Stimulated activated CD4-positive, alpha-beta T cell treated with anti-CD3 and anti-CD28 coated beads, Interleukin-4, amount 100 ng/mL, for 4 hours (primary cell): ENCODE measurements at regions not wholly inside any gene's neighbourhood (a gene's known extent, or its start where the extent isn't known, plus 50 kb on each side); places are given as distances from the start of the nearest gene placed in this dataset.

Source experiments
- DNase-seq, 2 experiments: peaks; one replicate each; pipeline ENCODE4 v3.0.0-alpha.2; 2020

DNA sequence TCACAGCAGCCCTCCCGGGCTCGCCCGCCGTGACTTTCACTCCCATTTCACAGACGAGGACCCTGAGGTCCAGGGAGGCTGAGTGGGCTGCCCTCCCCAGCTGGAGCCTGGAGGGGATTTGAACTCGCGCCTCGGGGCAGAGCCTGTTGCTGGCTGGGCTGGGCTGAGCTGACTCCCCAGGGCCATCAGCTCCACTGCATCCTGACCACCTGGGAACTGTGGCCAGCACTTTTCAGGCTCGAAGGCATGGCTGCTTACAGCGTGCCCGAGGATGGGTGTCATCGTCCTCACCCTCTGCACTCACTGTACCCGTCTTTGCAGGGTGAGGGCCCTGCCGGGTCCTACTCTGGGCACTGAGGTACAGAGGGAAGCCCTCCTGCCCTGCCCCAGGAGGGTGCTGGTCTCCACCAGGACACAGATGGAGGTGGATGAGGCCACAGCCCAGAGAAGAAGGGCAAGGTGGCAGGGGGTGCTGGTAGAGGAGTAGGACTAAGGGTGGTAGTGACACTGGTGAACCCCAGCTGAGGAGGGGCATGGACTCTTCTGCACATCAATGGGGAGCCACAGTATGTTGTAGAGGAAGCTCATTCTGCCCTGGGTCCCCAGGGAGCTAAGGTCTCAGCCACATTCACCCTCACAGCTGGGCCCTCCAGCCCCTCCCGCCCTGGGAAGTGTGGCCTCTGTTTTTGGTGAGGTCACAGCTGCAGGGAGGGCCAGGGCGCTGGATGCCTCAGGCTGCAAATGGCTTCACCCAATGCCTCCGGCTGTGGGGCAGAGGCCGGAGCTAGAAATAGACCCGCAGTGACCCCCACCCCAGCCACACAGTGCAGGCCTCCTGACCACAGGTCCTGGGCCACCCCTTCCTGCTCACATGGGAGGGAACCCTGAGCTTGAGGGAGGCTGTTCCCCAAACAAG is 365.1 kb upstream of the SFSWAP start:
- no peak for DNase-seq

DNA sequence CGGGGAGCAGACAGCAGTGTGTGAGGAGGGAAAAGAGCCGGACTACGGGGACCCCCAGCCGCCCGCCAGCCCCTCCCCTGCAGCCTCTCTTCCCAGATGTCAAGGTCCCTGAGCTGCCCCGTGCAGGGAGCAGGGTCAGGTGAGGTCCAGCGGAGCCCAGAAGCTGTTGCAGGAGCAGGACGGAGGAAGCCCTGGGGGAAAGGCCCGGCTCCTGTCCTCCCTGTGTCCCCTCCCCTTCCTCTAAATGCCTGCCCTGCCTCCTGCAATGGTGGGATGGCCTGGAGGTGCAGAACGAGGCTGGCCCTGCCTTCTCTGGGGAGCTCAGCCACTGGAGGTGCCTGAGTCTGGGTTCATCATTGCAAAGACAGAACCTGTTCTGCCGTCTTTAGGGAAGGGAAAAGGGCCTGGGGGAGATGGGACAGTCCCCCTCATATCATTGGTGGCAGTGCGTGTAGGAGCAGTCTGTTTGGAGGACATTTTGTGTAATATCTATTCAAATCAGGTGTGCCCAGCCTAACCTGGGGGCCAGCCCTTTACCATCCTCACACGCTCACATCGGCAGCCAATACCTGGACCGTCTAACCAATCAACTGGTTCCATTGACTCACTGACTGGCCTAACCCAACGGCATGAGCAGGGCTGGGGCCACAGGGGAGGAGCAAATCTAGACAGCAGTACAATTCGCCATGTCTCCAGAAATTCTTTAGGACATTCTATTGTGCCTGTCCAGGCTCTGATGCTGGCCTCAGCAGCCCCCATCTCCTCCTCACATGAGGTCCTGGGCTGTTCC is 364.1 kb upstream of the SFSWAP start:
- no peak for DNase-seq

DNA sequence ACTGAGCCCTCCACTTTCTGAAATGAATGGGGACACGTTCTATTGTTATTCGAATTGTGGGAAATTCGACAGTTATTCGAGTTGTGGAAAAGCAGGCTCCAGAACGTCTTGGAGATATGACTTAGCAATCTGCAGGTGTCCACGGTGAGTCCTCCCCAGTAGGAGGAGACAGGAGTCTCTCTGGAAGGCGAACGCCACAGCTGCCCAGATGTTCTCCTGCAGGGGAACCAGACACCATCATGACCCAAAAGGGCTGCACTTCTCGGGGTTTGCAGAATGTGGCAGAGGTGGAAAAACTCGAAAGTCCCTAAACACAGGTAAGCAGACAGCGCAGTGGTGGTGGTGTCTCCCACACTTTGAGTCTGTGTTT is 363.6 kb upstream of the SFSWAP start:
- no peak for DNase-seq

DNA sequence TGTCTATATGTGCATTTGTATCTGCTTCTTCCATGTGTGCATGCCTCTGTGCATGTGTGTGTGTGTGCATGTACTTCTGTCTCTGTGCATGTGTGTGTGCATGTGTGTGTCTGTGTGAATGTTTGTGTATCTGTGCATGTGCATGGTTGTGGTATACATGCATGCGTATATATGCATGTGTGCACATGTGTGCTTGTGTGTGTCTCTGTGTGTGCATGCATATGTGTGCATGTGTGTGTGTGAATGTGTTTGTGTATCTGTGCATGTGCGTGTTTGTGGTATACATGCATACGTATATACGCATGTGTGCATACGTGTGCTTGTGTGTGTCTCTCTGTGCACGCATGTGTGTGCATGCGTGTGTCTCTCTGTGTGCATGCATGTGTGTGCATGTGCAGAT is 363.2 kb upstream of the SFSWAP start:
- no peak for DNase-seq

DNA sequence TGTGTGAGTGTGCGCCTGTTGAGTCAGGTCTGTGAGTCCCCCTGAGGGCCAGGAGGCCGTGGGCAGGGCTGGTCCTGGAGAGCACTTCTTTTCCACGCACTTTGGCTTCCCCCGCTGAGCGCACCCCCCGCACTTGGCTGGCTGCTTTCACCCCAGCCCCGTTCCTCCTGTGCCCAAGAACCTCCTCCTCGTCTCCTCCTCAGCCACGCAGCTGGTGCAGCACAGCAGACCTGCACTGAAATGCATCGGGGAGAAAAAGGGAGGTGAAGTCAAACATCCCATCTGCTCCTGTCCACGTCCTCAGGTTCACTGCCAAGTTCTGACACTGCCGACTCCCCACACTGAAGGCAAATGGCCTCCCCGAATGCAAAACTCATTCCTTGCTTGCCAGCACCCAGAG is 362.7 kb upstream of the SFSWAP start:
- no peak for DNase-seq

DNA sequence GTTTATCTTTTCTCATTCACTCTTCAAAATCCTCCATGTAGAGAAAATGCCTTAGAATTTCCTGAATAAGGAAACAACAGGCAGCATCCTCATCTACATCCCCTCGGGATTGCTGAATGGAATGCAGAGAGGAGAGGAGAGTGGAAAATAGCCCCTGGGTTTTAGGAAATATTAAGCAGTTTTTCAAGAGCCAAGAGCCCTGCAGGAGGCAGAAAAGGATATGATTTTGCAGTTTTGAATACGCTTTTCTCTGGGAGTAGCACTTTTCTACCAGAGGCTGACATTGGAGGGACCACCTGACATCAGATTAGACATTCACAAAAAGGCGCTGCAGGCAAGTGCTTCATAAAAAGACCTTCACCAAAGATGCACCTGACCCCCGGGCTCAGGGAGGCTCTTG is 362.2 kb upstream of the SFSWAP start:
- DNase-seq = no peak

DNA sequence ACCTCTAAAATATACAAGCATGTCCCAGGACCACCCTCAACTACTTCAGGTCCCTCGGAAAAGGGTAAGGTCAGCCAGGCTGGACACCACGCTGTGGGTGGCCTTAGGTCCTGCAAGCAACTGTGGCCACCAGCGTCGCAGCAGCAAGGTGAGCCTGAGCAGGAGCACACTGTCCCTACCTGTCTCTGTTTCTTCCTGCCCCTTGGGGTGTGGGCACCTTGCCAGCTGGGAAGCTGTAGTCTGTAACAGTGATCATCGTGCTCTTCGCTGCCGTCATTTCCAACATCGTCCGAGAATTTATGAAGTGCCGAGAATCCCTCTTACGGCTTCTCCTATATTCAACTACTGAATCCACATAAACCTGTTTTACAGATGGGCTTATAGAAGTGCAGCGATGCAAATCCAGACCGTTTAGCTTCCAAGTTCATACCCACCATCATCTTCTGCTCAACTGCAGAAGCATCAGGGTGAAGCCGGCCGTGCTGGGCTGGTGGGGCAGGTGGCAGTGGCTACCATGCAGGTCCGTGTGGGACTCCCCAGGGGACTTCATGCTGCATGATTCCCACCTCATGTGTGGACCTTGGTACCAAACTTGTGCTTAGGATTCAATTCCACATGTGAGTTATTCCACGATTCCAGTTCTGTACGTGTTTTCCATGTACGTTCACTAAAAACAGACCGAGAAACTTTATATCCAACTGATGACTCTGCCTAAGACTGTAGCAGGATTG is 361.3 kb upstream of the SFSWAP start:
- DNase-seq = no peak

DNA sequence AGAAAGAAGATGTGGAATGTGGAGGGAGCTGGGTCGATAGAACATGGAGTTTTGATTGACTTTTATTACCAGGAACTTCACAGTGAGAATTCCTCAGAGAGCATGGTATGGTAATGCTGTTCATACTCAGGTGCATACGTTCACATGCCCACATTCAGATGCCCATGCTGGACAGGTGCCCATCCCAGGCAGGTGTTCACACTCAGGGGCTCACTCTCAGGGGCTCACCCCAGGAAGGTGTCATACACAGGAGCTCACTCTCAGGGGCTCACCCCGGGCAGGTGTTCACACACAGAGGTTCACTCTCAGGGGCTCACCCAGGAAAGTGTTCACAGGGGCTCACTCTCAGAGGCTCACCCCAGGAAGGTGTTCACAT is 360.0 kb upstream of the SFSWAP start:
- DNase-seq = no peak

DNA sequence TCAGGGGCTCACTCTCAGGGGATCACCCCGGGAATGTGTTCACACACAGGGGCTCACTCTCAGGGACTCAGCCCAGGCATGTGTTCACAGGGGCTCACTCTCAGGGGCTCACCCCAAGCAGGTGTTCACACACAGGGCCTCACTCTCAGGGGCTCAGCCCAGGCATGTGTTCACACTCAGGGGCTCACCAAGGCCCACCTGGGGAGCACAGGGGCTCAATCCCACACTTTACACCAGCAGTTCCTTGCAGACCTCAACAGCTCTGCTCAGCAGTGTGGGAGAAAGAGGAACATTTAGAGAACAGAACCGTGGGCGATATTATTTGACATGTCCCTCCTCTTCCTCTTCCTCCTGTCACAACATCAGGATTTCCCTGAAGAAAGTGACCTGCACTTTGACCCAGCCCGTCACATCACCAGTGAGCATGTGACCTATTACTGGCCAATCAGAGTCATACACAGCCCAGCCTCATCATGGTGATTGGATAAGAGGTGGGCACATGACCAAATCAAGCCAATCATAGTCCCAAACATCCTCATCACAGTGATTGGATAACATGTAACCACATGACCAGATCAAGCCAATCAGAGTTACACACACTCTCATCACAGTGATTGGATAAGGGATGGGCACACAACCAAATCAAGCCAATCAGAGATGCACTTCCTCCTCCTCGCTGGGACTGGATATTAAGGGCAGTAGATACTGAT is 359.4 kb upstream of the SFSWAP start:
- no peak for DNase-seq

DNA sequence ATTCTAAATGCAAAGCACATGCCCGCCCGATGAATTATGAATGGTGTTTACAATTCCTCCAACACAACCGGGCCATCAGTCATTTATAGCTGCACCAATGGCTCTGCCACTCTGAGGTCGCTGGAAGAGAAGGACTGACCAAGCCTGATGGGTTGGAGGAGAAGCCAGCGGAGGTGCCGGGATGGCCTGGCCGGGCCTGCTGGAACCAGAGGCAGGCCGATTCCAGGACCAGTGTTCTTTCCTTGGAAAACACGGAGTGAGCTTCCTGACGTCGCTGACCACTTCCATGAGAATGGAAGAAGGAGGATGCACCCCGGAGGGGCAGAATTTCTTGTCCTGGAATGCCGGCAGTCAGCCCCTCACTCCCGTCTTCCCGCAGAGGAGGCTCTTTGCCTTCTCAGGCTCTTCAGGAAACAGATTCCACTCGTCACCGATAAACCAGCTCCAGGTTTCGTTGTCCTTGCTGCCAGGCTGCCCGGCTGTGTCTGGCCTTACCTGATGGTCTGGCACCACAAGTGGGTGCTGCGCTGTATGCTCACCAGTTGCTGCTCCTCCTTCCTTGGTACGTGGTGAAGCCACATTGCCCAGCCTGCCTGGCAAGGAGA is 358.5 kb upstream of the SFSWAP start:
- DNase-seq = no peak

DNA sequence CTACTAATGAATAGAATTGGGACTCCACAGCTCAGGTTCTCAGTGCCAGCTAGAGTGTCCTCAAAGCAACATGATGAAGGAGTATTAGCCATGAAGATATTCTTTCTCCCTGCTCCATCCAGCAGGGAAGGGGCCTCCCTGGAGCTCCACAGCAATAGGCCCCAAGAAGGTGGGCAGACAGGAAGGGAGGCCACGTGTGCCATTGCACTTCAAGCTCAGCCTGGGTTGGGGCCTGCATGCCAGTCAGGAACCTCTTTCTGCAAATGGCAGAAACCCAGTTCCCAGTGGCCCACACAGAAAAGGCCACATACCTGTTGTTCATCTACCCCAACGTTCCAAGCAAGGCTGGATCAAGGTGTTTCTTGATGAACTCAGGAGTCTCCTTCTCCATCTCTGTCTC is 357.5 kb upstream of the SFSWAP start:
- no peak for DNase-seq

DNA sequence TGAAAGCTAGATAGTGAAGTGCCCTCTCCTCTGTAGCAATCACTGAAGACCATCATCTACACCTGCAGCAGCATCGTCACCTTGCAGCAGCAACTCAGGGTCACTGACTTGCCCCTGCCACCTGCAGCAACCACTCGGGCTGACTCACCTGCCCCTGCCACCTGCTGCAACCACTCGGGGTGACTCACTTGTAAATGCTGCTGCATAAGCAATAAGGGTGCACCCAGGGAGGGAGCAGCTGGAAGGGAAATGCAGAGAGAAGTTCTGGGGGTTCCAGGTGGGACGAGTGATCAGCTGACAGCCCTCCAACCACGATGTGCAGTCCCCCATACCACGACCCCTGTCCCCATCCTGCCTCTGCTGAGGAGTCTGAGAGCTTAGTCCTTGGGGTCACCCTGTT is 357.1 kb upstream of the SFSWAP start:
- no peak for DNase-seq

DNA sequence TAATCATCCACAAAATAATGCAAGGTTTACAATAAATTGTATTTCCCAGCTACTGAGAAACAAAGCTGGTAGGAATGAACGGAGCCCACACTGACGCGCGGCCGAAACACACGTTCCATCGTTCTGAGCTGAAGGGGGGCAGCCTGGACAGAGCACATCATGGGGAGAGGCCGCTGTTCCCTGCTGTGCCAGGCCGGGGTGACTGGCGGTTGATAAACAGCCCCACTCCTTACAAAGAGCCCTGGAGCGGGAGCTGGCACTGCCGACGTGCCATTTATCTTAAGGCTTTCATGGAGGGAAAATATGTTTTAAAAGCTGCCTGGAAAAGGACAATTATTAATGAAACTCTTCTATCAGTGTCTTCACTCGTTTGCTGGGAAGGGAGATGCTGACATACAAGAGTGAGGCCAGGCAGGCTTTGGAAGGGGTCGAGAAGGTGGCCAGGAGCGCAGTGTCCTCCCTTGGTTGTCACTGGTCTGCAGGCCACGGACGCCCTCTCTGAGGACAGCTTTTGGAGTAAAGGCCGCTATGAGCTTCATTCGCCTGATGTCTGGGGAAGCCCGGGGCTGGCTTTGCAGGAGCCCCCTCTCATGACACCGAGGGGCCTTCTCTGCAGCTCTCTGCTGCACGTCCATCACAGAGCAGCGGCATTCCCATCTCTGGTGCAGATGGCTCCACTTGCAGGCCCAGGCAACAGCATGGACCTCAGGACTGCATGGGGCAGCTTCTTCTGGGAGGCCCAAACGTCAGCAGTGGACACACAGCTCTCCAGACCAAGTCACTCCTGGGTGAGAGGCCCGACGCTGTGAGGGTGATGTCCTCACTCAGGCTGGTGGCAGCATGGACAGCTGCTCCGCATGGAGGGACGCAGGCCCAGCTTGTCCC is 355.3 kb upstream of the SFSWAP start:
- no peak for DNase-seq

DNA sequence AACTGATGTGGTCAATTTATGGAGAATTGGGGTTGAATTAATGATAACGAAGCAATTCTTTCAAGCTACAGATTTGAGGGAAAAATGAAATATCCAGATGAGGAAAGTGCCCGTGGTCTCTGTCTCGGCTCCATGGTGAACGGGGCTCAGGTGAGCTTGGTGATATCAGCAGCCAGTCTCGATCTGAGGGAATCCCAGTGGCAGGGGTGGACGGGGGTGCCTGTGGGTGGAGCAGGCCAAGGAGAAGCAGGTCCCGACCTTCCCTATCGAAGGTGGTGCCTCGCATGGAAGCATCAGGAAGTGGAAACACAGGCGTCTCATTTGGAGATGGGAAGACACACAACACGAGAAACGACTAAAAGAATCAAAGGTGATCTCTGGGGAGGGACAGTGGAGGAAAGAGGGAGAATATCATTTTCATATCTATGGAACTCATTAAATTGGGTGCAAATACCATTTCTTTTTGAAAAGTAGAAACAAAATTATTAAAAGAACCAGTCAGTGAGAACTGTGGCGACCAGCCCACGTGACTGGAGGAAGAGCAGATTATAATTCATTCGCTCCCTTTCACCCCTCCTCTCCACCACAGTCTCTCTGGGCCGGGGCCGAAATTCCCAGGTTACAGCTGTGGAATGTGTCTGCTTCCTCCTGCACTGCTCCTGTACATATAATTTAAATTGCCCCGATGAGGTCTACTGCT is 354.3 kb upstream of the SFSWAP start:
- no peak for DNase-seq

DNA sequence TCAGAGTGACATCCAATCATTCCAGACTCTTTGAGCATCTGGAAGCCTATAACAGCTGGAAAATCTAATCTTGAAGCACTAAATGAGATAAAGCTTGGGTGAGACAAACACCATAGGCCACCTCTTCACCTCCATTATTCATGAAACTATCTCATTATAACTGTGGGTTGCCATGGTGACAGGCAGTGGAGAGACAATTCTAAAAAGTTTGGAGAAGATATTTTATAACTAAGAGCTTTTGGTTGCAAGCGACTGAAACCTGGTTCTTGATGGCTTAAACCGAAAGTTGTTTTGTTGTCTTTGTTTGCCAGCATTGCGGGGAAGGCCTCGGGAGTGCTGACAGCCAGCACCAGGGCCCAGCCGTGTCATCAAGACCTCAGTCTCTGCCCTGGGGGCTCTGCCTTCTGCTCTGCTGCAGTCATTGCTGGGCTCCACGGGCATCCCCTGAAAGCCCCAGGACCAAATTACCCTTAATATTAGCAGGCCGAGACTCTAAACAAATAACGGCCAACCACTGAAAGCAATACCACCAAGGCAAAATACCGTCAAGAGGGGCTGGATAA is 353.6 kb upstream of the SFSWAP start:
- no peak for DNase-seq

DNA sequence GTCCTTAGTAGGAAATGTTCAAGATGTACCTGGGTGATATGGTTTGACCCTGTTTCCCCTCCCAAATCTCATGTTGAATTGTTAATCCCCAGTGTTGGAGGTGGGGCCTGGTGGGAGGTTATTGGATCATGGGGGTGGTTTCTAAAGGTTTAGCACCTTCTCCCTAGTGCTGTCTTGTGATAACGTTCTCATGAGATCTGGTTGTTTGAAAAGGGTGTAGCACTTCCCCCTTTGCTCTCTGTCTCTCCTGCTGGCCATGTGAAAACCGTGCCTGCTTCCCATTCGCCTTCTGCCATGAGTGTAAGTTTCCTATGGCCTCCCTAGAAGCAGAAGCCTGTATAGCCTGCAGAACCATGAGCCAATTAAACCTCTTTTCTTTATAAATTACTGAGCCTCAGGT is 353.0 kb upstream of the SFSWAP start:
- no peak for DNase-seq

DNA sequence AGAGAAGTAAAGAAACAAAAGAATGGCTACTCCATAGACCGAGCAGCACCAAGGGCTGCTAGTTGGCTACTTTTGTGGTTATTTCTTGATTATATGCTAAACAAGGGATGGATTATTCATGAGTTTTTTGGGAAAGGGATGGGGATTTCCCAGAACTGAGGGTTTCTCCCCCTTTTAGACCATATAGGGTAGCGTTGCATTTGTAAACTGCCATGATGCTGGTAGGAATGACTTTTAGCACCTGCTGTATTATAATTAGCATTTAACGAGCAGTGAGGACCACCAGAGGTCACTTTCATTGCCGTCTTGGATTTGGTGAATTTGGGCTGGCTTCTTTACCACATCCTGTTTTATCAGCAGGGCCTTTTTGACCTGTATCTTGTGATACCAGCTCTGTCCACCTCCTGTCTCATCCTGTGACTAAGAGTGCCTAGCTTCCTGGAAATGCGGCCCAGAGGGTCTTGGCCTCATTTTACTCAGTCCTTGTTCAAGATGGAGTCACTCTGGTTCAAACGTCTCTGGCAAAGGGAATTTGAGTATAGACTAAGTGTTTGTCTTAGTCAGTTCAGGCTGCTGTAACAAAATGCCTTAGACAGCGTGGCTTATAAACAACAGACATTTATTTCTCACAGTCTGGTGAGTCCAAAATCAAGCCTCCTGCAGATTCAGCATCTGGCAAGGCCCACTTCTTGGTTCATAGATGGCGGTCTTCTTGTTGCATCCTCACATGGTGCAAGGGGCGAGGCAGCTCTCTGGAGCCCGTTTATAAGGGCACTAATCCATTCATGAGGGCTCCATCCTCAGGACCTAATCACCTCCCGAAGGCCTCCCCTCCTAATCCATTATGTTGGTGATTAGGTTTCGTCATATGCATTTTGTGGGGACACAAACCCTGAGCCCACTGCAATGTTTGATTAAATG is 348.3 kb upstream of the SFSWAP start:
- DNase-seq = no peak

DNA sequence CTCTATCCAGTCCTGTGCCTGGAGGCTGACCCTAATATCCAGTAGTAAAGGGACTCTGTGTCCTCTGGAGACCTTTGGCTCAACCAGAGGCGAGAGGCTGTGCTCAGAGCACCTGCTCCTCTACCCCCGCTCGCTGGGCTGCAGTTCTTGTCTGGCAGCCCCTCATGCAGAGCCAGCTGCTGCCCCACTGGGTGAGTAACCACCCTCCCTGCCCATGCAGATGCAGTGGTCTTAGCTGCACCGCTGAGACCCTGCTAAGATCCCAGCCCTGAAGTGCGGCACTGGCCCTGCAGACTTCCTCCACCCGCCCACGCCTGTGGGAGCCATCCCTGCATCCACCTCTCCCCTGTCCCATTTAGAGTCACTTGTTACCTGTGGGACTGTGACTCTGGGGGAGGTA is 347.5 kb upstream of the SFSWAP start:
- DNase-seq = no peak

DNA sequence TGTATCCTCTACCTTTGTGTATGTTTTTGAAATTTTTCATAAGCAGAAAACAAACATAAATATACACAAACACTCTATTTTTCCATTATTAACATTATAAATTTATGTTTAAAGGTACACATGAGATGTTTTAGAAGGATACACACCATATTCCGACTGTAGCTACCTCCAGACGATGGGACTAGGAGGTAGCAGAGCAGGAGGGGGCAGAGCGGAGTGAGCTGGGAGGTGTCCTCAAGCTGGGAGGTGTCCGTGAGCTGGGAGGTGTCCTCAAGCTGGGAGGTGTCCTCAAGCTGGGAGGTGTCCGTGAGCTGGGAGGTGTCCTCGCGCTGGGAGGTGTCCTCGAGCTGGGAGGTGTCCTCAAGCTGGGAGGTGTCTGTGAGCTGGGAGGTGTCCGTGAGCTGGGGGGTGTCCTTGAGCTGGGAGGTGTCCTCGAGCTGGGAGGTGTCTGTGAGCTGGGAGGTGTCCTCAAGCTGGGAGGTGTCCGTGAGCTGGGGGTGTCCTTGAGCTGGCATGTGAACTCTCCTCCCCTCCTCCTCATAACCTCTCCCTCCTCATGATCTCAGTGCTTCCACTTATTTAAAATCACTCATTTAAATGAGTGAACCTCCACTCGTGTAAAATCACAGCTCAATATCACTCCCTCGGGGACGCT is 346.9 kb upstream of the SFSWAP start:
- DNase-seq = no peak
